GM18858 (cell line): ENCODE measurements at regions not wholly inside any gene's neighbourhood (a gene's known extent, or its start where the extent isn't known, plus 50 kb on each side); places are given as distances from the start of the nearest gene placed in this dataset.

ENCODE experiments used
- ATAC-seq: cut with Tn5 transposase; IDR thresholded peaks from one replicate; pipeline ENCODE4 v1.9.1; 2021; ENCODE audit not compliant: unreplicated experiment

DNA sequence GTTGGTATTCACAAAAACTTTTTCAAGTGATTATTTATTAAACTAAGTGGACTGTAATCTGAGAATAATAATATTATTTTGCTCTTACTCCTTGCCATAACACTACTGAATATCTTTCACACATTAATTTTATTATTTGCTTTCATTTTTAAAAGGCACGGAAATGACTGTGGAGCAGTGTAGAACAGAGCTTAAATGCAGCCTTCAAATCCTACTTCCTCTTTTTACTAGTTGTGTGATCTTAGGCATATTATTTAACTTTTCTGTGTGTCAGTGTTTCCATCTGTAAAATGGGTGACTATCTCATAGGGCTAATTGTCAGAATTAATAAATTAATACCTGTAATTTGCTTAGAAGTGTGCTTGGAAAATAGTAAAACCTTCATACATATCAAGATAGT is 55.5 kb upstream of the SLC8A1 start:
- ATAC-seq = peak; percentile 86

DNA sequence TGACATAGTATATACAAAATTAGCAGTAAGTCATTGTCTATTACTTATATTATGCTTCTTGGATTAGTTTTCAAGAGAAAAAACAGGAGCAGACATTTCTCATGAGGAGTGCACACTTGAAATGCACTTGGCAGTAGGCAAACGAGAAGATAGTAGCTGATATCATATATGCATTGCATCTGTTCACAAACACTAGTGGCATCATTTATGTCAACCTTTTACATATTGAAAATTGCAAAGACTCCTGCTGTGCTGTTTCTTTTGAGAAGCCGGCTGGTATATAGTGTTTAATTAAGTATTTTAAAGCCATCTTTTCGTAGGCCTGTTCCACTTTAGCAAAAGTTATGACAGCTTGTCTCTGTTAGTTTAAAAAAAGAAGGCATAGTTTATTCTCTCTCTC is 58.4 kb upstream of the SLC8A1 start:
- no peak for ATAC-seq

DNA sequence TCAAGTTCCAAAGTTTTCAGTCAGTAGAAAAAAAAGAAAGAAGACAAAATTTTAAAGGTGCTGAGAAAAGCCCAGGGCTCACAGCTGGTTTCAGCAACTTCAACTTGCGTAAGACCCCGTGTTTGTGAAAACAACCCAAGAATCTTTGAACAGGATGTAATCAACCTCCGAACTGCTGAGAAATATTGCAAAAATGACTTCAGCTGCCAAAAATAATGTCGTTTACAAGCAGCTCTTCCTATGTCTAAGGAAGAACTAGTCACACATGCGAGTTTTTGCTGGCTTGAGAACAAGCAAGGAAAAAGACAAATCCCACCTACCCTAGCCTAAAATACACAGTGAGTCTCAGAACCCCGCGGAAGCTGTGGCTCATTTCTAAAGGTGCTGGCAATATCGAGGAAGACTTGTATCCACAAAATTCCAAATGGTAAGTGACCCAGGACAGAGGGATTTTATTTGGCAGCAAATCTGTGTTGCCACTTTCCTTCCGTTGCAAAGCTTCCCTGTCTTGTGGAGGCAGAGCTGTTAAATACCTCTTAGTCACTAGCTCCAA is 59.8 kb upstream of the SLC8A1 start:
- ATAC-seq = no peak

DNA sequence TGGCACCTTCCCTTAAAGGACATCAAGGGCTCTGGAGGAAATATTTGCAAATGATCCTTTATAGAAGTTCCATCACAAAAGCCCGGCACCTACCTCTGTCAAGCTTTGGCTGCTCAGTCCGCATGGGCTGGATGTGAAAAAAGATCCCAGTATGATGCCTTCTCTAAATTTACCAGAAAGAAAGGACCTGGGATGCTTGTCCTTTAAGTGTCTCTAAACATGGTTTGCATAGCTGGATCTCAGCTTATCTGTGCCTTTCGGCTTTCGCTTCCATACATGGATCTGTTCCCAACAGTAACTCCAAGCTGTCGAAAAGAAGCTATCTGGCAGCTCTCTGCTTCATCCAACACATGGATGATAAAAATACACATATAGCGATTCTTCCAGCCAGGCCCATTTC is 60.4 kb upstream of the SLC8A1 start:
- no peak for ATAC-seq

DNA sequence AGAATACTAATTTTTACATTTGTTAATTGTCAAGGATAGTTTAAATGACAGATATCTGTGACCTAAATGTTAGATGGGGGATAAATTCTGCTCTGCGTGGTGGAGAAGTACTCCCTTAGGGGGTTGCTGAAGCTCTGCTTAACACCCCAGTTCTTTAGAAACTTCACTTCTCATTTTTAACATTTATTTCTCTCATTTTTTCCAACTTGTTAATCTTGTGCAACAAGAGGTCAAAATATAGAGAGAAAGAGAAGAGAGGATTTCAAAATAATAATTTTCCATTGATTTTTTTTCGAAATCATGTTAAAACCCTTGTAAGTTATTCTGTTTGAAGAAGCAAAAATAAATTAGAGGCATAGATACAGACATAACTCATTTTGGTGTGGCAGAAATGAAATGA is 61.3 kb upstream of the SLC8A1 start:
- no peak for ATAC-seq

DNA sequence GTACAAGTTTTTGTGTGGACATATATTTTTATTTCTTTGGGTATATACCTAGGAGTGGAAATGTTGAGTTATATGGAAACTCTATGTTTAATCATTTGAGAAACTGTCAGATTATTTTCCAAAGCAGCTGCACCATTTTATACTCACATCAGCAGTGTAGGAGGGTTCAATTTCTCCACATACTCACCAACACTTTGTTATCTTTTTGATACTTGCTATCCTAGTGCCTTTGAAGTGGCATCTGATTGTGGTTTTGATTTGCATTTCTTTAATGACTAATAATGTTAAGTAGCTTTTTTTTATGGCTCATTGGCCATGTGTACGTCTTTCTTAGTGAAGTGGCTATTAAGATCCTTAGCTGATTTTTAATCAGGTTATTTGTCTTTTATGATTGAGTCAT is 64.7 kb upstream of the SLC8A1 start:
- no peak for ATAC-seq

DNA sequence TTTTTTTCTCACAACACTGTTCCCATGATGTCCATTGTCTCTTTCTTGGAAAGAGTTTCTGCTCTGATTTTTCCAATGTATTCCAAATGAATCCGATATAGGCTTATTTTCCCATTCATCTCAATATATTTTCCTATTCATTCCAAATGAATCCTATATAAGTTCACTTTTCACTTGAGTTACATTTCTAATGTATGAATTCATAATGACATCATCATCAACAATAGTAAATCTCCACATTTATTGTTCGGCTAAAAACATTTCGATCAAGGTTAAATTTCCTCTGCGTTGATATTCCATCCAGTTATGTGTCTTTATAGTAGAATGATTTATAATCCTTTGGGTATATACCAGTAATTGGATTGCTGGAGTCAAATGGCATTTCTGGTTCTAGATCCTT is 76.7 kb upstream of the SLC8A1 start:
- ATAC-seq = no peak

DNA sequence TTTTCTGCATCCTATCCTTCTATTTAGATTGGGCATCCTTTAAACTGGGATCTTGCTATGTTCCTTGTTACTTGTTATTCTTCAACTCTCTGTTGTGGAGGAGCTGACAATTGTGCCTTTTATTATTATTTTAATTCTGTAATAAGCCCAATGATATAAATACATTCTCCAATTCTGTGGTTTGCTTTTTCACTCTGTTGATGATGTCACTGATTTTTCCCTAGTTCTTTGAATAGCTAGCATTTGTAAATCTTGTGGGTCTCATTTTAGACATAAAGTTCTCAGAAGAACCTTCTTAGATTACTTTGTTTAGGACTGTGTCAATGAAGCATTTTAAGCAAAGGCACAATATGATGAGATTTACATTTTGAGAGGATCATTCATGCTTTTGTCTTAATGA is 79.5 kb upstream of the SLC8A1 start:
- no peak for ATAC-seq

DNA sequence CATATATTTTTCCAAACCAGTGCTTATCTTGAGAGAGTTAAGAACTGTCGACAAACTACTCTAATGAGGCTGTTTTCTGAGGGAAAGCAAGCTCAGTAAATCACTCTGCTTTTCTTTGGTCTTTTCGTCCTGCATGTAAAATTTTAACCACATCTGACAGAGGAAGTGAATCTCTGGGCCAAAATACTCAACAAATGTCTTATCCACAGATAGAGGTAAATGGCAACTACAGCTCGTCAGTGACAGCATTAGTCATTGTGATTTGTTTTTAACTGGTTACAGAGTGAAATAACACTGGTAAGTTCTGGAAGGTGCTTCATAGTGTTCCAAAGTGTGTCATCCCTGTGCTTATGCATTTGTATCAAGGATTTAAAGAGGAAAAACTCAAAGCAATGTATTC is 82.6 kb upstream of the SLC8A1 start:
- ATAC-seq = no peak

DNA sequence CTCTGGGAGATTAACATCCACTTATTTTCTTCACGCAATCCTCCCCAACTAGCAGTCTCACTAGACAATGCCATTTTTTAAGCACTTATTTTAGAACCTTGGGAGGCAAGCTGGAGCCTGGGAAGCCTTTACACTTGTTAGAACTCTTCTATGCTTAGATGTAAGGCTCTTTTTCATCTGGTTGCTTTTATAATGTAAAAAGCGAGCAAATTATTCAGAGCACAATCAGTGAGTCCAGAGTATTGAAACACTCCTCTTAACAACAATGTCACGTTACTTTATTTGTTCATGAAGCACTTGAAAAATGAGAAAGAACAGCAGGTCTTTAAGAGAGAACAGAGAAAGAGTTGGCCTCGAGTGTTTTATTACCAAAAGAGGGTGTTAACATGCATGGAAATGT is 84.1 kb upstream of the SLC8A1 start:
- no peak for ATAC-seq

DNA sequence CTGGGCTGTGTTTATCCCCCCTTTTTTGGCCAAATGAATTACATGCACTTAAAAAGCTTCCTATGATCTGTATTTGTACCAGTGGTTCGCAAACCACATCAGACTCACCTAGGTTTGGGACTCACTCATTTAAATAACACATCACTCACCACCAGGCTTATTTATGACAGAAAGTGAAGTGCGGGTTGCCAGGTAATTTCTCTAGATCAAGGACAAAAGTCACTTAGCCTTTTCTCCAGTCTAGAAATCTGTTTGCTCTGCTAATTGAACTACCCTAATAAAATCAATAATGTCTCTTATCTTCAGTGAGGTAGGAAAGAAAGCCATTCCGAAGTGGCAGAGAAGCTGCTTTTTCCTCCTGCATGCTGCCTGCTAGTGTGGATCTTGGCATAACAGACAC is 88.1 kb upstream of the SLC8A1 start:
- ATAC-seq = no peak

DNA sequence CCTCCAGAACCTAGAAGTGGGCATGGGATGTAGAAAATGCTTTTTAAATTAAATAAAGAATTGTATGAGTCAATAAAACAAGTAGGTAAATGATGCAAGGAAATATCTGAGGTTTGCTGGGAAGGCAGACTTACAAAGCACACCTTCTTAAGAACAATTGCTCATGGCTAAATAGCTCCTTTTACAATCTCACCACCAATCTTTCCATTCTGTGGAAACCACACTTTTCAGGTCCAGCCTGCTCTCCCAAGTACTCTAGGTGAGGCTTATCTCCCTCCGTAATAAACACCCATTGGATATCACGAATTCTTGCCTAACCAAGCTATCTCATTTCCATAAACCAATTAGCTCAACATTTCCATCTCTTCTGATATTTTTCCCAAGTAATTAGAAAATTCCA is 91.5 kb upstream of the SLC8A1 start:
- ATAC-seq = no peak

DNA sequence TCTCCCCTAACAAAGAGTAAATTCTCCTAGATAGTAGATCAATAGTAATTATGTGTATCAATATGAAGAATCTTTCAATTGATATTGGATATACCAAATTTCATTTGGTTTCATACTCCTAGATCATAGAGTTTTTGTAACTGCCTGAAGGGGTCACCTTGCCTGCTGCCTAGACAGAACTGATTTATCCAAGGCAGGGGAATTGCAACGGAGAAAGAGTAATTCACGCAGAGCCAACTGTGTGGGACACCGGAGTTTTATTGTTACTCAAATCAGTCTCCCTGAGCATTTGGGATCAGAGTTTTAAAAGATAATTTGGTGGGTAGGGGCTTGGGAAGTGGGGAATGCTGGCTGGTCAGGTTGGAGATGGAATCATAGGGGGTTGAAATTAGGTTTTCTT is 92.2 kb upstream of the SLC8A1 start:
- no peak for ATAC-seq

DNA sequence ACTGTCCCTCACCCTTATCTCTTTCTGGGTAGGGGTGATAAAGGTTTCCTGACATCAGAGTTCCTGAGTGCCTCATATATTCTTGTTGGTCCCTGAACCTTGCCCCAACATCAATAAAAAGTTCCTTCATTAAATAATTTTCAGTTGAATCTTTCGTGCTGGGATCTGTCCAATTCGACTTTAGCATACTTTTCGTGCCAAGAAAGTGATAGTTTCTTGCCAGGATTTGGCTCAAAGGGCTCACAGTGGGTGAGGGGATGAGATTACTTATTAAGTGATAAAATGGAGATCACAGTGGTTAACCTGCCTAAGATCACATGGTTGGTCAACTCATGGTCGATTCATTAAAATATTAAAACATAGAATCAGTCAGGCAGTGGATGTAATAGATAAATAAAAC is 93.8 kb upstream of the SLC8A1 start:
- no peak for ATAC-seq

DNA sequence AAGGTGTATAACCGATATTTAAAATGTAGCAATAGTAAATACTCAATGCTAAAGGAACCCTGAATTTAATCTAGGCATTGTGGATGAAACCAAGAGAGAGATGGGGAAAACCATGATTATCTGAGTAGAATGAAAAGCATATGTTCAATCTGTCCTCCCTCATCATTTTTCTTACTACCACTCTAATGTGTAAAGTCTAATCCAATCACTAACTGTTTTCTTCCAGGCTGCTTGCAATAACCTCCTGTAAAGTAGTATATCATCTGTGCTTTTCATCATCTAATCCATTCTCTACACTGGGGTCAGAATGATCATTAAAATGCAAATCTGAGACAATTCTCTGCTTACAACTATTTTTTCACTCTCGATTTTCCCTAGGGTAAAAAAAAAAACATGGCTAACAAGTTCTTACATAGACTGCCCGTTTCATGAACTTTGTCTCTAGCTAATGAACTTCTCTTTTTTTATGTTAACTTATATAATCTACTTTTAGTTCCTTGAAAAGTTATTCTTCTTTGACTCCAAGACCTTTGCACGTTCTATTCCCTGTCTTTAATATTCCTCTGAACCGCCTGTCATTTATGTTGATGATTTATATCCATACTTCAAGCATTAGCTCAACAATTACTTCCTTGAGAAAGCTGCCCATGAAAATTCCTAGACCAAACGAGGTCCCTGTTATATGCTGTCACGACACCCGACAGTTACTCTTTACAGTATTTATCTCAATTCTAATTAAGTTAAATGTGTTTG is 94.7 kb upstream of the SLC8A1 start:
- ATAC-seq = no peak

DNA sequence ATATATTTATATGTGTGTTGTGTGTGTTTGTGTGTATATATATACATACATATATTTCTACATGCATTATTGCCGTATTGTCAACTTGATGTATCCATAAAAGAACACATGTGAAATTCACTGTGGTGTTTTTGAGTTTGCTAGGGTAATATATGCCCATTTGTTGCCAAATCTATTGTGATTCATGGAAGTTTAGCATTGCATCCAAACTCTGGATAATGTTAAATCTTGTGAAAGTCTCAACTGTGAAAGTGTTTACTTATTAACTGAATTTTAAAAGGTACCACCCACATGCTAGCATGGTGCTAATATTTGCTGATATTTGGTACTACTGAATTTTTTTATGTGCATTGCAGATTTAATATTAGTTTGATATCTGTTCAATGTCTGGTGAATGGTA is 96.6 kb upstream of the SLC8A1 start:
- ATAC-seq = no peak

DNA sequence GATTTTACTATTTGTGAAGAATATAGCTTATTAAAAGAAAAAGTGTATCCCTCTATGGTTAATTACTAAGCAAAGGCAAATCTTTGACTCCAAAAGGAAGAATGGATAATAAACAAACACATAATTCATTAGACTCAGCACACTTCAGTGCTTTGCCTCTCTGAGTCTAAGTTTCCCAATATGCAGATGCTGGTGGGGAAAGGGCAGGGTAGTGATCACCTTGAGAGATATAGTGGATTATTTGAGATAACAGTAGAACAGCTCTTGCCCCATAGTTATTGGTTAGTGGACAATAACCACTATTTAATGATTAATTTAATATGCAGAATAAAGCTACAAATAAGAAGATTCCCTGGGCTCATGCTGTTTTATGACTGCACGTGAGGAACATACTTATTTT is 98.2 kb upstream of the SLC8A1 start:
- no peak for ATAC-seq

DNA sequence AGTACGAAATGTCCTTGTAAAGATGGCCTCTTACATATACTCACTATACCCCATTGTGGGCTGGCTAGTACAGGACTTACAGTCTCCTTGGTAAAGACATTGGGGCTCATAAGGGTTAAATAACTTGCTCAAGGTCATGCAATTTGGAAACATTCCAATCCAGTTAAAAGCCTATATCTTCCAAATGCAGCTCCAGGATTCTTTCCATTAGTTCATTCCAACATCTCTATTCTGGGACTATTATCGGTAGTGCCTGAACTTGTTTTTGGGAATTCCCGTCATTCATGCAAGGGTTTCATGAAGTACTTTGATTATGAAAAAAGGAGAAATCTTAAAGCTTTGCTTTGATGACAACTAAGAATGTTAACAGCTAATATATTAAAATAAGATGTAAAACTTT is 99.2 kb upstream of the SLC8A1 start:
- ATAC-seq = no peak

DNA sequence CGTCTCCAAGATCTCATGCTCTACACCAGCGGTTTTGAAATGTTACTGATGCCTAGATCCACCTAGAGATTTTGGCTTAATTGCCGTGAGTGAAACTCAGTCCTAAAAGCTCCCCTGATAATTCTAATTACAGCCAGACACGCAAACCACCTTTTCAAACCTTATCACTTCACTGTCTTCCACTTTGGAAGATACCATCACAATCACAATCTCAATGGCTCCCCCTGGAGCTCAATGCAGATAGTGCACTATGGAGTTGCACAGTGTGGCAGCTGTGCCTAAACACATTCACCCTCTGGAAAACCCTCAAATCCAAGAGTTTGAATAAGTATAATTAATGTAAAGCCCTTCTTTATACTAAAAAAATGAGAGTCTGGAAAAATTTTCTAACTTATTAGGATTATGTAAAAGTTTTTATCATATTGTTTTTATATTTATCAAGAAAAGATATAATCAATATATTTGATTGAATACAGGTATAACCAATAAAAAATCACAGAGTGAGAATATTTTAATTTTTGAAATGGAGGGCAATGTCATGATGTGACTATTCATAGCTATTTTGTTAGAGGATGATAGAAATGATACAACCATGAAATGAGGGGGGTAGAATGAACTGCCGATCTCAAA is 102.9 kb upstream of the SLC8A1 start:
- ATAC-seq = peak; percentile 91

DNA sequence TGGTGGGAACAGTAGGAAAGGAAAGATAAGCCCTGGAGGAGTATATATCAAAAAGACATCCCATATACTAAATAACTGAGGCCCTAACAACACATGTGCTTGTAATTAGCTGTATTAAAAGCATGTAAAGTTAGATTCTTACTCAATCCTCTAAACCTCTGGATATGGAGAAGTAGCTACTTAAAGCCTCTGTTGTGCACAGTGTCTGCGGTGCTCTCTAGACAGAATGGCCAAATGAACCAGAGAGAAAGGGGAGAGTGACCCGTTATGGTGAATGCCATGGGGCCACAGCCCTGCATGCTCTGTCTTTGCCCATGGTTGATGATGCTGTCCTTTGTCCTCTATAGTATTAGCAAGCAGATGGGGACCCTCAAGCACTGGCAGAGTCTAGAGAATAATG is 104.4 kb upstream of the SLC8A1 start:
- ATAC-seq = no peak

DNA sequence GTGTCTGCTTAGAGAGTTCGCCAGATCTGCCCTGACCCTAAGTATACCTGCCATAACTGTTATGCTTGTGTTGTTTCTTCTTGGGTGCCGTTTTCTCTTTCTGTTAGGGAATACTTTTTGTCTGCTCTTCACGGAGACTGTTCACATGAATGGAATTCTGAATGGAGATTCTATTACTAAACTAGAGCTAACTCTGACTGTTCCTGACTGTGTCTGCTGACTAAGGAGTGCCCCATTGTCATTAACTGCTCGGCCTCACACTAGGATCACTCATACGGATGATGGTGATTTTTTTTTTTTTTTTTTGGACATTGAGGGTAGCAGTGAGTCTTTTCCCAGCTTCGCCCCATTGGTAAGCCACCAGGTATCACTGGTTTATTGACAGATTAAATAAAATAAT is 104.8 kb upstream of the SLC8A1 start:
- no peak for ATAC-seq

DNA sequence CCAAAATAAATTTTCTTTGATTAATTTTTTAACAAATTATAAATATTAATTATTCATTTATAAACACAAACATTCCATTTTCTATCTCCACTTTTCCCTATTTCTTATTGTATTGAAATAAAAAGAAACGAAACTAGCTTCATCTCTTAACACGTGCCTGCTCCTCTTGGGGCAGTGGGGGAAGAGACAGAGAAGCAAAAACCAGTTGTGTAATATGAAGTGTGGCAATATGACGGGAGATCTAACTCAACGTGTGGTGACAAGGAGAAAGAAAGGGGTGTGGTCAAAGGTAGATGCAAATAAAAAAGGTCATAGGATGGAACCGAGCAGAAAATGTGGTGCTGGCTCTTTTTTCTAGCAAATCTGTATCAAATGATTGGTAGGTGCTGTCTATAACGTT is 106.9 kb upstream of the SLC8A1 start:
- ATAC-seq = no peak

DNA sequence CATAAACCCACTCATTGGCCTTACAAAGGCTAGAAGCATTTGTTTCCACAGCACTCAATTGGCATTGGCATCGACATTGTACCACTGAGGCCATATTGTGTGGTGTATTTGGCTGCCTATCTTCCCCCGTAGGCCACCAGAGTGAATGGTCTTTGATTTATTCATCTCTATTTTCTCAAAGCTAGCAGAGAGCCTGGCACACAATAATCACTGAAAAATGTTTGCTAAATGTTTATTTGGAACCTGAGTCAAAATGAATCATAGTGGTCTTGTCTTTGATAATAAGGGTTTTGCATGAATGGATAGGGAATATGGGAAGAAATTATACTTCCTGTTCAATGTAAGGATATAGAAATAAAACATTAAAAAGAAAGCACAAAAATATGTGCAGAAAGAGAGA is 107.3 kb upstream of the SLC8A1 start:
- ATAC-seq = no peak
